ENCODE measurements at regions not wholly inside any gene's neighbourhood (a gene's known extent, or its start where the extent isn't known, plus 50 kb on each side); places are given as distances from the start of the nearest gene placed in this dataset.
"Not testable (repeated sequence)": the region's sequence is repeated elsewhere in the genome, so short reads cannot be mapped to it uniquely, and the experiment has no call there.

- DNase-seq, result no peak
Measured at GRCh38 chr7:12456506-12456905, 52.8 kb upstream of the VWDE start.

GRCh38 chr7:12458520-12459131, 55.0 kb upstream of the VWDE start:
- peak; percentile 1 for DNase-seq

GRCh38 chr7:12467837-12468236, 64.2 kb upstream of the VWDE start:
- no peak for DNase-seq

- DNase-seq, result peak; percentile 37
Measured at GRCh38 chr7:12469568-12469967, 65.9 kb upstream of the VWDE start.

- DNase-seq, result no peak
Measured at GRCh38 chr7:12470930-12471329, 67.3 kb upstream of the VWDE start.

GRCh38 chr7:12474035-12474434, 70.4 kb upstream of the VWDE start:
- DNase-seq, result no peak

GRCh38 chr7:12475362-12476063, 71.8 kb upstream of the VWDE start:
- DNase-seq, result peak; percentile 24

GRCh38 chr7:12477620-12478019, 74.0 kb upstream of the VWDE start:
- DNase-seq, result no peak

- no peak for DNase-seq
Measured at GRCh38 chr7:12481722-12482121, 78.1 kb upstream of the VWDE start.

- no peak for DNase-seq
Measured at GRCh38 chr7:12485845-12486244, 82.2 kb upstream of the VWDE start.

- DNase-seq, result no peak
Measured at GRCh38 chr7:12488341-12488740, 82.2 kb upstream of the SCIN start.

- no peak for DNase-seq
Measured at GRCh38 chr7:12490107-12490688, 80.3 kb upstream of the SCIN start.

- no peak for DNase-seq
Measured at GRCh38 chr7:12490940-12491339, 79.6 kb upstream of the SCIN start.

- no peak for DNase-seq
Measured at GRCh38 chr7:12491526-12491925, 79.0 kb upstream of the SCIN start.

- no peak for DNase-seq
Measured at GRCh38 chr7:12493407-12493806, 77.1 kb upstream of the SCIN start.

- no peak for DNase-seq
Measured at GRCh38 chr7:12493863-12494686, 76.4 kb upstream of the SCIN start.

- no peak for DNase-seq
Measured at GRCh38 chr7:12494687-12495024, 75.9 kb upstream of the SCIN start.

GRCh38 chr7:12496901-12497674, 73.4 kb upstream of the SCIN start:
- DNase-seq, result not testable (repeated sequence)

- no peak for DNase-seq
Measured at GRCh38 chr7:12504149-12504548, 66.4 kb upstream of the SCIN start.

- no peak for DNase-seq
Measured at GRCh38 chr7:12508005-12508404, 62.5 kb upstream of the SCIN start.

- no peak for DNase-seq
Measured at GRCh38 chr7:12508554-12508953, 62.0 kb upstream of the SCIN start.

GRCh38 chr7:12517451-12517850, 53.1 kb upstream of the SCIN start:
- no peak for DNase-seq
